ENCODE measurements at regions not wholly inside any gene's neighbourhood (a gene's known extent, or its start where the extent isn't known, plus 50 kb on each side); places are given as distances from the start of the nearest gene placed in this dataset.

DNA sequence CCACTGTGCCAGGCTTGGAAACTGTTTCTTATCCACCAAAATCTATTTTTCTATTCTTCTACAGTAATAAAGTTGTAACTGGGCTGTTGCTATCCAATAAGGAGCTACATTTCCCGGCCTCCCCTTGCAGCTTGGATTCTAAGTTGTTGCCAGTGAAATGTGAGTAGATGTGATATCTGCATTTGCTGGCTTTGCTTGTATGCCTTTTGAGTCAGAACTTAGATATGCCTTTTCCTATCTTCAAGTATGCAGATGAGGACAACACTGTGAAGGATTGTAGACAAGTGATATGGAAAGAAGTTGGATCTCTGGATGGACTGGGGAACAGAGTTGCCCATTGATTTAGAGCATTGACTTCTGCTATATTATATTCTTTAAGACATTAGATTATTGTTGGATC lies 236.9 kb downstream of the REEP3 start:
- Histone ChIP-seq H2AK5ac (ENCODE audit: low read depth, low read length) (no peak overlapping the region), H3K23ac (ENCODE audit: low read depth, low read length, poor library complexity) (no peak overlapping the region), H3K4ac (ENCODE audit: low read length) (no peak overlapping the region), H3K36me3 (replicated peaks in 1 of 2; ENCODE audit: control insufficient read depth in 2 of 2, insufficient read depth in 2 of 2, low read length in 2 of 2) (no peaks in the 10 kb centered on the region), H3K18ac (ENCODE audit: low read length) (no peak overlapping the region), H3K79me1 (ENCODE audit: low read depth, low read length) (no peaks in the 10 kb centered on the region), H4K91ac (ENCODE audit: low read depth, low read length, poor library complexity) (no peak overlapping the region), H2AFZ (ENCODE audit: low read length) (no peak overlapping the region), H3K4me3 (ENCODE audit: low read length in 2 of 2) (no peak overlapping the region), H2BK15ac (ENCODE audit: low read length) (no peak overlapping the region), H3K14ac (ENCODE audit: low read length) (no peak overlapping the region), H3K4me1 (ENCODE audit: control insufficient read depth in 2 of 2, insufficient read depth in 1 of 2, low read depth in 1 of 2, low read length in 2 of 2) (no peaks in the 10 kb centered on the region), H3K27ac (replicated peaks; ENCODE audit: low read length) (no peak overlapping the region), H3K4me2 (ENCODE audit: insufficient read depth, low read length, poor library complexity, severe bottlenecking) (no peak overlapping the region), H3K27me3 (ENCODE audit: control insufficient read depth in 3 of 3, insufficient read depth in 3 of 3, low read depth in 1 of 3, low read length in 3 of 3) (no peaks in the 10 kb centered on the region), H2BK12ac (ENCODE audit: low read length) (no peak overlapping the region), H3K9me3 (replicated peaks in 1 of 2; ENCODE audit: control insufficient read depth in 2 of 2, insufficient read depth in 1 of 2, low read depth in 1 of 2, low read length in 2 of 2) (no peaks in the 10 kb centered on the region), H3K9ac (ENCODE audit: low read depth, low read length, poor library complexity) (no peak overlapping the region), H2BK120ac (ENCODE audit: low read depth, low read length) (no peak overlapping the region), H4K8ac (ENCODE audit: low read depth, low read length) (no peak overlapping the region), H2BK5ac (ENCODE audit: low read length) (no peak overlapping the region)
- DNase-seq (ENCODE audit: low spot score): no peak
- WGBS, 2 donors (ENCODE audit: extremely low coverage in 2 of 2, insufficient read length in 2 of 2, insufficient replicate concordance in 1 of 2): no CpG with 5 or more reads among the region's 1 CpG

DNA sequence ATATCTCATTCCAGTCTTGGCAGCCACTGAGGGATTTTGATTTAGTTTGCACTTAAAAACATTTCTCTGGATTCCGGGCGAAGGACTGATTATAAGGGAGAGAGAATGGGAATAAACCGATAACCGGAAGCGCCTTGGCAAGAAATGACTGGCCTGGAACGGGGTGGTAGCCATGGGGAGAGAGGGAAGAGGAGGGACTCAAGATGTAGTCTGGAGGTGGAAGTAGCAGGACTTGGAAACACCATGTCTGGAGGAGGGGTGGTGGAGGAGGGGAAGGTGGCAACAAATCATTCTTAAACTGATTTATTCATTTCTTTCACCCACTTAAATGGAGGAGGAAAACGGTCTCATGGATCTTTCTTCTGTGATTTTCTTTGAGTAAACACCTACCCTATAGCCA lies 238.1 kb downstream of the REEP3 start:
- Histone ChIP-seq H3K27ac (replicated peaks; ENCODE audit: low read length) (no peak overlapping the region), H3K4me3 (ENCODE audit: low read length in 2 of 2) (no peak overlapping the region), H2BK12ac (ENCODE audit: low read length) (no peak overlapping the region), H2BK5ac (ENCODE audit: low read length) (no peak overlapping the region), H3K9ac (ENCODE audit: low read depth, low read length, poor library complexity) (no peak overlapping the region), H3K23ac (ENCODE audit: low read depth, low read length, poor library complexity) (no peak overlapping the region), H4K8ac (ENCODE audit: low read depth, low read length) (no peak overlapping the region), H3K4me2 (ENCODE audit: insufficient read depth, low read length, poor library complexity, severe bottlenecking) (no peak overlapping the region), H3K79me1 (ENCODE audit: low read depth, low read length) (no peaks in the 10 kb centered on the region), H3K9me3 (replicated peaks in 1 of 2; ENCODE audit: control insufficient read depth in 2 of 2, insufficient read depth in 1 of 2, low read depth in 1 of 2, low read length in 2 of 2) (no peaks in the 10 kb centered on the region), H2AK5ac (ENCODE audit: low read depth, low read length) (no peak overlapping the region), H3K27me3 (ENCODE audit: control insufficient read depth in 3 of 3, insufficient read depth in 3 of 3, low read depth in 1 of 3, low read length in 3 of 3) (no peaks in the 10 kb centered on the region), H4K91ac (ENCODE audit: low read depth, low read length, poor library complexity) (no peak overlapping the region), H3K14ac (ENCODE audit: low read length) (no peak overlapping the region), H2BK120ac (ENCODE audit: low read depth, low read length) (no peak overlapping the region), H2BK15ac (ENCODE audit: low read length) (no peak overlapping the region), H3K18ac (ENCODE audit: low read length) (no peak overlapping the region), H3K4ac (ENCODE audit: low read length) (no peak overlapping the region), H3K36me3 (replicated peaks in 1 of 2; ENCODE audit: control insufficient read depth in 2 of 2, insufficient read depth in 2 of 2, low read length in 2 of 2) (no peaks in the 10 kb centered on the region), H3K4me1 (ENCODE audit: control insufficient read depth in 2 of 2, insufficient read depth in 1 of 2, low read depth in 1 of 2, low read length in 2 of 2) (no peaks in the 10 kb centered on the region), H2AFZ (ENCODE audit: low read length) (no peak overlapping the region)
- no peak for DNase-seq (ENCODE audit: low spot score)
- WGBS, 2 donors (ENCODE audit: extremely low coverage in 2 of 2, insufficient read length in 2 of 2, insufficient replicate concordance in 1 of 2): no CpG with 5 or more reads among the region's 7 CpGs

DNA sequence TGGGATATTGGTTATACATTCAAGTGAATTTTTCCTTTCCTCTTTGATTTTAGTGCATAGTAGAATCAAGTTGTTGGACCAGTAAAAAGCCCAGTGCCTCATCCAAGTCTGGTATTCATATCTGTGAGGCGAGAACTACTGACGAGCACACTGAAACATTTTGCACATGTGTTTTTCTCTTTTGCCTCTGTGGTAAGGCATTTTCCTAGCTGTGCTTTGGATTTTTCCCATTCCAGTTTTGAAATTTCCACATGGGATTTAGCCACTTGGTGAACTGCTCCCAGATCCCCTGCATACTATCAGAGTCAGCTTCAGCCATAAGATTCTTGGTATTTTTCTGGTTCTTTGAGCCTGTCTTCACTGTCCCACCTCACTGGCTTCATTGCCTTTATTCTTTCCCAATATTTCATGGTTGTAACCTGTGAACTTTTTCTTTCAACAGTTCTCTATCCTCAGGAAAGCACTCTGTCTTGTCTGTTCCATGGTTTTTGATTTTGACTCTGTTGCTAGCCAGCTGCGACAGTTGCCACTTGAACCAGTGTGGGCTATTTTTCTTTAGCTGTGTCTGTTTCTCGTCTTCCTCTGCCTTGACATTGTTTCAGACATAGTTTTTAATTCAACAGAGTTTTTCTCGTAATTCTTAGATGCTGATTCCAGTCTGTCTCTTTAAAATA lies 239.0 kb downstream of the REEP3 start:
- H4K8ac ChIP-seq (ENCODE audit: low read depth, low read length): no peak overlapping the region
- H3K36me3 ChIP-seq (replicated peaks in 1 of 2; ENCODE audit: control insufficient read depth in 2 of 2, insufficient read depth in 2 of 2, low read length in 2 of 2): no peaks in the 10 kb centered on the region
- no peak overlapping the region for H2AK5ac ChIP-seq (ENCODE audit: low read depth, low read length)
- no peak overlapping the region for H2BK120ac ChIP-seq (ENCODE audit: low read depth, low read length)
- H3K9ac ChIP-seq (ENCODE audit: low read depth, low read length, poor library complexity): no peak overlapping the region
- WGBS, 2 donors (ENCODE audit: extremely low coverage in 2 of 2, insufficient read length in 2 of 2, insufficient replicate concordance in 1 of 2): no CpG with 5 or more reads among the region's 5 CpGs
- no peak overlapping the region for H3K14ac ChIP-seq (ENCODE audit: low read length)
- H3K27me3 ChIP-seq (ENCODE audit: control insufficient read depth in 3 of 3, insufficient read depth in 3 of 3, low read depth in 1 of 3, low read length in 3 of 3): no peaks in the 10 kb centered on the region
- no peak overlapping the region for H2BK15ac ChIP-seq (ENCODE audit: low read length)
- no peak overlapping the region for H3K23ac ChIP-seq (ENCODE audit: low read depth, low read length, poor library complexity)
- no peak overlapping the region for H3K4me2 ChIP-seq (ENCODE audit: insufficient read depth, low read length, poor library complexity, severe bottlenecking)
- H2BK5ac ChIP-seq (ENCODE audit: low read length): no peak overlapping the region
- DNase-seq (ENCODE audit: low spot score): no peak
- no peak overlapping the region for H4K91ac ChIP-seq (ENCODE audit: low read depth, low read length, poor library complexity)
- H3K79me1 ChIP-seq (ENCODE audit: low read depth, low read length): no peaks in the 10 kb centered on the region
- H3K18ac ChIP-seq (ENCODE audit: low read length): no peak overlapping the region
- H3K27ac ChIP-seq (replicated peaks; ENCODE audit: low read length): no peak overlapping the region
- H3K9me3 ChIP-seq (replicated peaks in 1 of 2; ENCODE audit: control insufficient read depth in 2 of 2, insufficient read depth in 1 of 2, low read depth in 1 of 2, low read length in 2 of 2): no peaks in the 10 kb centered on the region
- no peaks in the 10 kb centered on the region for H3K4me1 ChIP-seq (ENCODE audit: control insufficient read depth in 2 of 2, insufficient read depth in 1 of 2, low read depth in 1 of 2, low read length in 2 of 2)
- no peak overlapping the region for H3K4me3 ChIP-seq (ENCODE audit: low read length in 2 of 2)
- H3K4ac ChIP-seq (ENCODE audit: low read length): no peak overlapping the region
- no peak overlapping the region for H2BK12ac ChIP-seq (ENCODE audit: low read length)
- no peak overlapping the region for H2AFZ ChIP-seq (ENCODE audit: low read length)

DNA sequence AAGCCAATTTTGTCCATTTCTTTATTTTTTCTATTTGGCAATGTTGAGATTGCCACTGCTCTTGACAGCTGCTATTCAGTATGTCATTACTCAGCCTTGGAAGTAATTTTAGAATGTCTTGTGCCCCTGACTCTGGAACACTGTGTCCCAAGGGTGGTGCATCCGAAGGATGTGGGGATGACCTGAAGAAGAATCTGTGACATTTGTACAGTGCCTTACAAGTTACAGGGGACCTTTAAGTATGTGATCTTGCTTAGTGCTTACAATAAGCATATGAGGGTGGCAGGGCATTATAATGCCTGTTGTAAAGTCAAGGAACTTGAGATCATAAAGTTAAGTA lies 239.5 kb downstream of the REEP3 start:
- Histone ChIP-seq H3K23ac (ENCODE audit: low read depth, low read length, poor library complexity) (no peak overlapping the region), H2BK15ac (ENCODE audit: low read length) (no peak overlapping the region), H3K79me1 (ENCODE audit: low read depth, low read length) (no peaks in the 10 kb centered on the region), H4K91ac (ENCODE audit: low read depth, low read length, poor library complexity) (no peak overlapping the region), H3K27me3 (ENCODE audit: control insufficient read depth in 3 of 3, insufficient read depth in 3 of 3, low read depth in 1 of 3, low read length in 3 of 3) (no peaks in the 10 kb centered on the region), H2BK5ac (ENCODE audit: low read length) (no peak overlapping the region), H3K9ac (ENCODE audit: low read depth, low read length, poor library complexity) (no peak overlapping the region), H3K4me3 (ENCODE audit: low read length in 2 of 2) (no peak overlapping the region), H2AK5ac (ENCODE audit: low read depth, low read length) (no peak overlapping the region), H3K14ac (ENCODE audit: low read length) (no peak overlapping the region), H3K18ac (ENCODE audit: low read length) (no peak overlapping the region), H3K4me1 (ENCODE audit: control insufficient read depth in 2 of 2, insufficient read depth in 1 of 2, low read depth in 1 of 2, low read length in 2 of 2) (no peaks in the 10 kb centered on the region), H2BK12ac (ENCODE audit: low read length) (no peak overlapping the region), H2AFZ (ENCODE audit: low read length) (no peak overlapping the region), H3K4me2 (ENCODE audit: insufficient read depth, low read length, poor library complexity, severe bottlenecking) (no peak overlapping the region), H3K4ac (ENCODE audit: low read length) (no peak overlapping the region), H4K8ac (ENCODE audit: low read depth, low read length) (no peak overlapping the region), H3K27ac (replicated peaks; ENCODE audit: low read length) (no peak overlapping the region), H3K36me3 (replicated peaks in 1 of 2; ENCODE audit: control insufficient read depth in 2 of 2, insufficient read depth in 2 of 2, low read length in 2 of 2) (no peaks in the 10 kb centered on the region), H3K9me3 (replicated peaks in 1 of 2; ENCODE audit: control insufficient read depth in 2 of 2, insufficient read depth in 1 of 2, low read depth in 1 of 2, low read length in 2 of 2) (no peaks in the 10 kb centered on the region), H2BK120ac (ENCODE audit: low read depth, low read length) (no peak overlapping the region)
- no CpG with 5 or more reads among the region's 1 CpG for WGBS, 2 donors (ENCODE audit: extremely low coverage in 2 of 2, insufficient read length in 2 of 2, insufficient replicate concordance in 1 of 2)
- no peak for DNase-seq (ENCODE audit: low spot score)

All from neuronal stem cell (in vitro differentiated cells).